MM.1S (cell line): ENCODE measurements at regions not wholly inside any gene's neighbourhood (a gene's known extent, or its start where the extent isn't known, plus 50 kb on each side); places are given as distances from the start of the nearest gene placed in this dataset.
A peak's percentile ranks its signal among the peaks of the same experiment; 100 is the strongest.

ENCODE experiments used
- DNase-seq: peaks from one replicate; pipeline ENCODE4 v3.0.0-alpha.2; 2015
- H2AFZ ChIP-seq: fragments of 300-600 bp; sonication (generic); 2 replicates; pipeline ENCODE4 v1.6.0; 2016; ENCODE audit warnings: antibody characterized with exemption, low read length
- H3F3A ChIP-seq: fragments of 300-600 bp; sonication (generic); 2 replicates; pipeline ENCODE4 v1.6.1; 2016; ENCODE audit warnings: mild to moderate bottlenecking, antibody characterized with exemption, low read length, moderate library complexity, mixed read lengths; ENCODE audit not compliant: insufficient read depth
- H3K27ac ChIP-seq: fragments of 300-600 bp; sonication (generic); 2 replicates; pipeline ENCODE4 v1.5.1; 2016; ENCODE audit warnings: mild to moderate bottlenecking, low read length
- H3K27me3 ChIP-seq: fragments of 300-600 bp; sonication (generic); replicated peaks from 2 replicates; pipeline ENCODE4 v1.6.0; 2016; ENCODE audit warnings: low read length; ENCODE audit not compliant: insufficient read depth
- H3K36me3 ChIP-seq: fragments of 300-600 bp; sonication (generic); replicated peaks from 2 replicates; pipeline ENCODE4 v1.6.1; 2016; ENCODE audit warnings: mild to moderate bottlenecking, low read length, mixed read lengths; ENCODE audit not compliant: insufficient read depth
- H3K4me1 ChIP-seq: fragments of 300-600 bp; sonication (generic); 2 replicates; pipeline ENCODE4 v1.6.1; 2016; ENCODE audit warnings: low read length, mixed read lengths
- H3K4me2 ChIP-seq: fragments of 300-600 bp; sonication (generic); 2 replicates; pipeline ENCODE4 v1.6.0; 2016; ENCODE audit warnings: low read depth, low read length
- H3K4me3 ChIP-seq: fragments of 300-600 bp; sonication (generic); 2 replicates; pipeline ENCODE4 v1.5.1; 2016; ENCODE audit warnings: low read length, mixed read lengths
- H3K79me2 ChIP-seq: fragments of 300-600 bp; sonication (generic); 2 replicates; pipeline ENCODE4 v1.6.1; 2016; ENCODE audit warnings: mixed run types, low read length, mixed read lengths
- H3K9ac ChIP-seq: fragments of 300-600 bp; sonication (generic); 2 replicates; pipeline ENCODE4 v1.6.1; 2016; ENCODE audit warnings: low read length, mixed read lengths
- H3K9me2 ChIP-seq: fragments of 300-600 bp; sonication (generic); replicated peaks from 2 replicates; pipeline ENCODE4 v1.6.1; 2016; ENCODE audit warnings: mild to moderate bottlenecking, low read length, mixed read lengths; ENCODE audit not compliant: insufficient read depth
- H3K9me3 ChIP-seq: fragments of 300-600 bp; sonication (generic); replicated peaks from 2 replicates; pipeline ENCODE4 v1.6.1; 2016; ENCODE audit warnings: mild to moderate bottlenecking, low read length, mixed read lengths; ENCODE audit not compliant: insufficient read depth
- H4K20me1 ChIP-seq: fragments of 300-600 bp; sonication (generic); 2 replicates; pipeline ENCODE4 v1.6.1; 2016; ENCODE audit warnings: mild to moderate bottlenecking, low read length, moderate library complexity, mixed read lengths; ENCODE audit not compliant: insufficient read depth
- EZH2 ChIP-seq: fragments of 300-600 bp; sonication (generic); optimal IDR thresholded peaks from 2 replicates; pipeline ENCODE3; 2017; ENCODE audit warnings: low read depth, mild to moderate bottlenecking, antibody characterized with exemption, low read length, mixed read lengths
- EZH2phosphoT487 ChIP-seq: fragments of 300-600 bp; sonication (generic); IDR thresholded peaks from 2 replicates; pipeline ENCODE4 v1.6.1; 2018; ENCODE audit warnings: antibody characterized with exemption, low read length
- TF ChIP-seq, protein P1 (sequence below): fragments of 300-600 bp; sonication (generic); IDR thresholded peaks from 2 replicates; pipeline ENCODE4 v1.5.1; 2016; ENCODE audit warnings: antibody characterized with exemption, low read length, mixed read lengths

- Histone ChIP-seq H2AFZ (no peak overlapping the region), H3K4me2 (no peak overlapping the region), H4K20me1 (no peaks in the 10 kb centered on the region), H3K4me3 (no peak overlapping the region), H3K79me2 (no peaks in the 10 kb centered on the region), H3F3A (peaks cover 7% of the 10 kb centered on the region), H3K9me2 (no peaks in the 10 kb centered on the region), H3K27ac (no peak overlapping the region), H3K9me3 (no peaks in the 10 kb centered on the region), H3K9ac (no peak overlapping the region), H3K36me3 (no peaks in the 10 kb centered on the region), H3K27me3 (peaks cover 14% of the 10 kb centered on the region; the same call in 1 of the 2 replicates), H3K4me1 (peaks cover 14% of the 10 kb centered on the region)
- DNase-seq, result no peak
- TF ChIP-seq EZH2phosphoT487 (no peak), EZH2 (no peak)
- TF ChIP-seq, protein P1, sequence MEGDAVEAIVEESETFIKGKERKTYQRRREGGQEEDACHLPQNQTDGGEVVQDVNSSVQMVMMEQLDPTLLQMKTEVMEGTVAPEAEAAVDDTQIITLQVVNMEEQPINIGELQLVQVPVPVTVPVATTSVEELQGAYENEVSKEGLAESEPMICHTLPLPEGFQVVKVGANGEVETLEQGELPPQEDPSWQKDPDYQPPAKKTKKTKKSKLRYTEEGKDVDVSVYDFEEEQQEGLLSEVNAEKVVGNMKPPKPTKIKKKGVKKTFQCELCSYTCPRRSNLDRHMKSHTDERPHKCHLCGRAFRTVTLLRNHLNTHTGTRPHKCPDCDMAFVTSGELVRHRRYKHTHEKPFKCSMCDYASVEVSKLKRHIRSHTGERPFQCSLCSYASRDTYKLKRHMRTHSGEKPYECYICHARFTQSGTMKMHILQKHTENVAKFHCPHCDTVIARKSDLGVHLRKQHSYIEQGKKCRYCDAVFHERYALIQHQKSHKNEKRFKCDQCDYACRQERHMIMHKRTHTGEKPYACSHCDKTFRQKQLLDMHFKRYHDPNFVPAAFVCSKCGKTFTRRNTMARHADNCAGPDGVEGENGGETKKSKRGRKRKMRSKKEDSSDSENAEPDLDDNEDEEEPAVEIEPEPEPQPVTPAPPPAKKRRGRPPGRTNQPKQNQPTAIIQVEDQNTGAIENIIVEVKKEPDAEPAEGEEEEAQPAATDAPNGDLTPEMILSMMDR, result no peak
Observed at GRCh38 chr4:22072726-22073125, 124.2 kb upstream of the KCNIP4 start.

GRCh38 chr4:22072240-22072639, 123.7 kb upstream of the KCNIP4 start:
- Histone ChIP-seq H3K9me3 (no peaks in the 10 kb centered on the region), H3K9me2 (no peaks in the 10 kb centered on the region), H3K79me2 (no peaks in the 10 kb centered on the region), H2AFZ (0 out of 2 replicates have a peak overlapping the region, but pooled peaks have one; percentile 28), H3K27ac (no peak overlapping the region), H3K4me1 (peaks cover 14% of the 10 kb centered on the region), H4K20me1 (no peaks in the 10 kb centered on the region), H3K4me2 (peak overlapping the region; percentile 44; the same call in 1 of the 2 replicates), H3K9ac (no peak overlapping the region), H3K27me3 (peaks cover 14% of the 10 kb centered on the region; the same call in 1 of the 2 replicates), H3K36me3 (no peaks in the 10 kb centered on the region), H3K4me3 (no peak overlapping the region), H3F3A (peaks cover 7% of the 10 kb centered on the region)
- TF ChIP-seq EZH2phosphoT487 (no peak), EZH2 (no peak)
- TF ChIP-seq, protein P1, result no peak
- DNase-seq, result no peak

- no peaks in the 10 kb centered on the region for H3K36me3 ChIP-seq
- TF ChIP-seq, protein P1, result no peak
- TF ChIP-seq EZH2phosphoT487 (no peak), EZH2 (no peak)
- H2AFZ ChIP-seq, result 0 out of 2 replicates have a peak overlapping the region, but pooled peaks have one; percentile 28
- H3K9me3 ChIP-seq, result no peaks in the 10 kb centered on the region
- H3F3A ChIP-seq, result peaks cover 7% of the 10 kb centered on the region
- H3K4me3 ChIP-seq, result peak overlapping the region; percentile 16; the same call in 1 of the 2 replicates
- no peaks in the 10 kb centered on the region for H4K20me1 ChIP-seq
- H3K27me3 ChIP-seq, result peaks cover 14% of the 10 kb centered on the region; the same call in 1 of the 2 replicates
- H3K9me2 ChIP-seq, result no peaks in the 10 kb centered on the region
- no peaks in the 10 kb centered on the region for H3K79me2 ChIP-seq
- H3K4me1 ChIP-seq, result peaks cover 14% of the 10 kb centered on the region
- H3K9ac ChIP-seq, result no peak overlapping the region
- DNase-seq, result peak; percentile 84
- H3K4me2 ChIP-seq, result peak overlapping the region; percentile 44
- H3K27ac ChIP-seq, result no peak overlapping the region
Observed at GRCh38 chr4:22071749-22072148, 123.2 kb upstream of the KCNIP4 start.
